ENCODE measurements at regions not wholly inside any gene's neighbourhood (a gene's known extent, or its start where the extent isn't known, plus 50 kb on each side); places are given as distances from the start of the nearest gene placed in this dataset.
A peak's percentile ranks its signal among the peaks of the same experiment; 100 is the strongest.

- peaks cover 0 to 5% of the 10 kb centered on the region in 2 donors for H3K27me3 Mint-ChIP-seq (ENCODE audit: low read depth in 2 of 2)
- H3K4me1 ChIP-seq (ENCODE audit: control insufficient read depth, insufficient read depth, low read length) = peaks cover 14% of the 10 kb centered on the region
- H3K27me3 ChIP-seq (ENCODE audit: control insufficient read depth, insufficient read depth, low read length) = no peaks in the 10 kb centered on the region
- H3K27ac ChIP-seq (ENCODE audit: low read length) = no peak overlapping the region
- peaks cover 7 to 11% of the 10 kb centered on the region in 2 donors for H3K4me1 Mint-ChIP-seq
- H3K4me3 Mint-ChIP-seq = no peak overlapping the region
- DNase-seq = peak in 1 of 2 donors; percentile 46
- H3K36me3 Mint-ChIP-seq = no peaks in the 10 kb centered on the region
- H3K4me3 ChIP-seq (ENCODE audit: low read length) = no peak overlapping the region
- H3K9me3 ChIP-seq (ENCODE audit: control insufficient read depth, insufficient read depth, low read length) = no peaks in the 10 kb centered on the region
- no peak for ATAC-seq
- H3K27ac Mint-ChIP-seq = no peak overlapping the region
- H3K9me3 Mint-ChIP-seq = no peaks in the 10 kb centered on the region
- 73% methylated on average over 5 of the region's 5 CpGs for WGBS (ENCODE audit: insufficient coverage)
- intact Hi-C loops (cut with micrococcal nuclease) = no loop called here
- TF ChIP-seq, protein P1, sequence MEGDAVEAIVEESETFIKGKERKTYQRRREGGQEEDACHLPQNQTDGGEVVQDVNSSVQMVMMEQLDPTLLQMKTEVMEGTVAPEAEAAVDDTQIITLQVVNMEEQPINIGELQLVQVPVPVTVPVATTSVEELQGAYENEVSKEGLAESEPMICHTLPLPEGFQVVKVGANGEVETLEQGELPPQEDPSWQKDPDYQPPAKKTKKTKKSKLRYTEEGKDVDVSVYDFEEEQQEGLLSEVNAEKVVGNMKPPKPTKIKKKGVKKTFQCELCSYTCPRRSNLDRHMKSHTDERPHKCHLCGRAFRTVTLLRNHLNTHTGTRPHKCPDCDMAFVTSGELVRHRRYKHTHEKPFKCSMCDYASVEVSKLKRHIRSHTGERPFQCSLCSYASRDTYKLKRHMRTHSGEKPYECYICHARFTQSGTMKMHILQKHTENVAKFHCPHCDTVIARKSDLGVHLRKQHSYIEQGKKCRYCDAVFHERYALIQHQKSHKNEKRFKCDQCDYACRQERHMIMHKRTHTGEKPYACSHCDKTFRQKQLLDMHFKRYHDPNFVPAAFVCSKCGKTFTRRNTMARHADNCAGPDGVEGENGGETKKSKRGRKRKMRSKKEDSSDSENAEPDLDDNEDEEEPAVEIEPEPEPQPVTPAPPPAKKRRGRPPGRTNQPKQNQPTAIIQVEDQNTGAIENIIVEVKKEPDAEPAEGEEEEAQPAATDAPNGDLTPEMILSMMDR (IDR thresholded peaks at IDR 0.05) = no peak
- no peaks in the 10 kb centered on the region for H3K36me3 ChIP-seq (ENCODE audit: control insufficient read depth, insufficient read depth, low read length)
Measured at GRCh38 chr2:64913357-64913869, 75.8 kb upstream of the SLC1A4 start.

GRCh38 chr2:64914247-64914646 is 75.0 kb upstream of the SLC1A4 start:
- Histone ChIP-seq H3K36me3 (ENCODE audit: control insufficient read depth, insufficient read depth, low read length) (no peaks in the 10 kb centered on the region), H3K9me3 (ENCODE audit: control insufficient read depth, insufficient read depth, low read length) (no peaks in the 10 kb centered on the region), H3K4me3 (ENCODE audit: low read length) (no peak overlapping the region), H3K27ac (ENCODE audit: low read length) (no peak overlapping the region), H3K27me3 (ENCODE audit: control insufficient read depth, insufficient read depth, low read length) (no peaks in the 10 kb centered on the region), H3K4me1 (ENCODE audit: control insufficient read depth, insufficient read depth, low read length) (peaks cover 23% of the 10 kb centered on the region)
- DNase-seq (no peak), ATAC-seq (no peak)
- no peaks in the 10 kb centered on the region for H3K9me3 Mint-ChIP-seq
- H3K4me1 Mint-ChIP-seq = peaks cover 16 to 19% of the 10 kb centered on the region in 2 donors
- H3K36me3 Mint-ChIP-seq = no peaks in the 10 kb centered on the region
- H3K4me3 Mint-ChIP-seq = no peak overlapping the region
- peaks cover 0 to 2% of the 10 kb centered on the region in 2 donors for H3K27me3 Mint-ChIP-seq (ENCODE audit: low read depth in 2 of 2)
- intact Hi-C loops (cut with micrococcal nuclease) = no loop called here
- WGBS (ENCODE audit: insufficient coverage) = 81% methylated on average over 8 of the region's 9 CpGs
- TF ChIP-seq, protein P1 (IDR thresholded peaks at IDR 0.05) = no peak
- no peak overlapping the region for H3K27ac Mint-ChIP-seq

DNA sequence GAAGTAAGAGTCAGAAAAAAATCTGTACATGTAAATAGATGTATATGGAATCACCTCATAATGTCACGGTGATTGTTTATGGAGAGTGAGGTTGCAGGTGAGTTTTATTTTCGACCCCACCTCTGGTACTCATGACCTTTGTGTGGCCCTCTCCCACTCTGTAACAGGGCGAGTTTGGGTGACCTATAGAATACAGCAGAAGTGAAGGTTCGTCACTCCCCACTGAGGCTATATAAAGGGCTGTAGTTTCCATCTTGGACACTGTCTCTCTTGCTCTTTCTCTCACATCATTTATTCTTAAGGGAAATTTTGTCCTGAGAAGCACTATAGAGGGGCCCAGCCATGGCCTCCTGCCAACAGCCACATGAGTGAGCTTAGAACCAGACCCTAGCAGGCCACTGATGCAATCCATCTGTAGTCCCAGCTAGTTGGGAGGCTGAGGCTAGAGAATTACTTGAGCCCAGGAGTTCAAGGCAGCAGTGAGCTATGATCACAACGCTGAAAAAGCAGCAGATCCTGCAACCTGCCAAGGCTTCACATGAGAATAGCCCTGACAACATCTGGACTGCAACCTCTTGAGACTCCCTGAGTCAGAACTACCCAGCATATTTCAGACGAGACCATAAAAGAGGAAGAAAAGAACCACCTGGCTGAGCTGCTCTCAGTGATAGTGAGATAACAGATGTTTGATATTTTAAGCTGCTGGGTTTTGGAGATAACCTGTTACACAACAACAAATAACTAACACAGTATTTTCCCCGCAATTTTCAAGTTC is 74.3 kb upstream of the SLC1A4 start:
- no peak for ATAC-seq
- Mint-ChIP-seq H3K4me1 (peaks cover 18 to 19% of the 10 kb centered on the region in 2 donors), H3K36me3 (no peaks in the 10 kb centered on the region), H3K4me3 (no peak overlapping the region), H3K27me3 (ENCODE audit: low read depth in 2 of 2) (peaks cover 0 to 2% of the 10 kb centered on the region in 2 donors), H3K27ac (no peak overlapping the region), H3K9me3 (no peaks in the 10 kb centered on the region)
- WGBS (ENCODE audit: insufficient coverage) = 46% methylated on average over 7 of the region's 7 CpGs
- Histone ChIP-seq H3K4me3 (ENCODE audit: low read length) (no peak overlapping the region), H3K27ac (ENCODE audit: low read length) (no peak overlapping the region), H3K36me3 (ENCODE audit: control insufficient read depth, insufficient read depth, low read length) (no peaks in the 10 kb centered on the region), H3K4me1 (ENCODE audit: control insufficient read depth, insufficient read depth, low read length) (peaks cover 25% of the 10 kb centered on the region), H3K9me3 (ENCODE audit: control insufficient read depth, insufficient read depth, low read length) (no peaks in the 10 kb centered on the region), H3K27me3 (ENCODE audit: control insufficient read depth, insufficient read depth, low read length) (no peaks in the 10 kb centered on the region)
- no peak for DNase-seq
- TF ChIP-seq, protein P1 (IDR thresholded peaks at IDR 0.05) = no peak
- intact Hi-C loops (cut with micrococcal nuclease) = no loop called here

All from natural killer cell (primary cell).